ENCODE measurements at regions not wholly inside any gene's neighbourhood (a gene's known extent, or its start where the extent isn't known, plus 50 kb on each side); places are given as distances from the start of the nearest gene placed in this dataset.
"Not testable (repeated sequence)": the region's sequence is repeated elsewhere in the genome, so short reads cannot be mapped to it uniquely, and the experiment has no call there.

DNA sequence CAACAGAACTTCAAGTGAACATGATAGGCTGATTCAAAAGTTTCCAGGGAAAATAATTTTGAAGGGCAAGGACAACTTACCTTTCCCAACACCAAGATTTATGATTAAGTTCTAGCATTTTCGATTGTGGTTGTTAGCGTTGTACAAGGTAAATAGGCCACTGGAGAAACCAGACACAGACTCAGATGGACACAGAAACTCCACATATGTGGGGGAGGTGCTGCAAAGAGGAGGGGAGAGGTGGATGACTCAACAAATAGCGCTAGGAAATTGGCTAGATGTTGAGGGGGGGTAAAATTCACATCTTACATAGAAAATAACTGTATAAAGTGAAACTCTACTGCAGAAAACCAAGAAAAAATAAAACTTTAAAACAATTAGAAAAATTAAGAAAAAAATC, 564.4 kb downstream of the MATN1 start:
- no peak for DNase-seq (ENCODE audit: low read depth in 3 of 3)

DNA sequence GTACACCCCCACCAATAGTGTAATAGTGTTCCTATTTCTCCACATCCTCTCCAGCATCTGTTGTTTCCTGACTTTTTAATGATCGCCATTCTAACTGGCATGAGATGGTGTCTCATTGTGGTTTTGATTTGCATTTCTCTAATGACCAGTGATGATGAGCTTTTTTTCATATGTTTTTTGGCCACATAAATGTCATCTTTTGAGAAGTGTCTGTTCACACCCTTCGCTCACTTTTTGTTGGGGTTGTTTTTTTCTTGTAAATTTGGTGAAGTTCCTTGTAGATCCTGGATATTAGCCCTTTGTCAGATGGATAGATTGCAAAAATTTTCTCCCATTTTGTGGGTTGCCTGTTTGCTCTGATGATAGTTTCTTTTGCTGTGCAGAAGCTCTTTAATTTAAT, 567.7 kb downstream of the MATN1 start:
- DNase-seq (ENCODE audit: low read depth in 3 of 3): not testable (repeated sequence)

DNA sequence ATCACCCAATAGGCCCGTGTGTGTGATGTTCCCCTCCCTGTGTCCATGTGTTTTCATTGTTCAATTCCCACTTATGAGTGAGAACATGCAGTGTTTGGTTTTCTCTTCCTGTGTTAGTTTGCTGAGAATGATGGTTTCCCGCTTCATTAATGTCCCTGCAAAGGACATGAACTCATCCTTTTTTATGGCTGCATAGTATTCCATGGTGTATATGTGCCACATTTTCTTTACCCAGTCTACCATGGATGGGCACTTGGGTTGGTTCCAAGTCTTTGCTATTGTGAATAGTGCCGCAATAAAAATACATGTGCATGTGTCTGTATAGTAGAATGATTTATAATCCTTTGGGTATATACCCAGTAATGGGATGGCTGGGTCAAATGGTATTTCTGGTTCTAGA, 568.1 kb downstream of the MATN1 start:
- not testable (repeated sequence) for DNase-seq (ENCODE audit: low read depth in 3 of 3)

DNA sequence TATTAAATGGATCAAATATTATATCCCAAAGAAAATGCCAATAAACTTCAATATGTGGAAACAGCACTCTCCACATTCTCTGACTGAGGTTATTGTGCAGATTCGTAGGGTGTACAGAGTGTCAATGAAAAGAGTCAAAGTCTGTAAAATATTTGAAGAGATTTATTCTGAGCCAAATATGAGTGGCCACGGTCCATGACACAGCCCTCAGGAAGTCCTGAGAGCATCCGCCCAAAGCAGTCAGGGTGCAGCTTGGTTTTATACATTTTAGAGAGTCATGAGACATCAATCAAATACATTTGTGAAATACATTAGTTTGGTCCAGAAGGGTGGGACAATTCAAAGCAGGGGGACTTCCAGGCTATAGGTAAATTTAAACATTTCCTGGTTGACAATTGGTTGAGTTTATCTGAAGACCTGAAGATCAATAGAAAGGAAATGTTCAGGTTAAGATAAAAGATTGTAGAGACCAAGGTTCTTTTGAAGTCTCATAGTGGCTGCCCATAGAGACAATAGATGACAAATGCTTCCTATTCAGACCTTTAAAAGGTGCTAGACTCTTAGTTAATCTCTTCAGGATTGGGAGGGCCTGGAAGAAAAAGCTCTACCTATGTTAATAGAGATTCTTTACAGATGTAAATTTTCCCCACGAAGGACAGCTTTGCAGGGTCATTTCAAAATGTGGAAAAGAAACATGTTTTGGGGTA, 569.5 kb downstream of the MATN1 start:
- DNase-seq (ENCODE audit: low read depth in 3 of 3): no peak

DNA sequence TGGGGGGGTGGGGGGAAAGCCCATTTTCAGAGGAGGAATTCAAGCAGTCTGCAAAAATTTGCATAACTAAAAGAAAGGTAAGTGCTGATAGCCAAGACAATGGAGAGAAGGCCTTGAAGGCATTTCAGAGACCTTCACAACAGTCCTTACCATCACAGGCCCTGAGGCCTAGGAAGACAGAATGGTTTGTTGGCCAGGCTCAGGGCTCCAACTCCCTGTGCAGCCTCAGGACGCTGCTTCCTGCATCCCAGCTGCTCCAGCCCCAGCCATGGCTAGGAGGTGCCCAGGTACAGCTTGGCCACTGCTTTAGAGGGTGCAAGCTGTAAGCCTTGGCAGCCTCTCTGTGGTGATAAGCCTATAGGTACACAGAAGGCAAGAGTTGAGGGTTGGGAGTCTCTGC, 571.6 kb downstream of the MATN1 start:
- no peak for DNase-seq (ENCODE audit: low read depth in 3 of 3)

DNA sequence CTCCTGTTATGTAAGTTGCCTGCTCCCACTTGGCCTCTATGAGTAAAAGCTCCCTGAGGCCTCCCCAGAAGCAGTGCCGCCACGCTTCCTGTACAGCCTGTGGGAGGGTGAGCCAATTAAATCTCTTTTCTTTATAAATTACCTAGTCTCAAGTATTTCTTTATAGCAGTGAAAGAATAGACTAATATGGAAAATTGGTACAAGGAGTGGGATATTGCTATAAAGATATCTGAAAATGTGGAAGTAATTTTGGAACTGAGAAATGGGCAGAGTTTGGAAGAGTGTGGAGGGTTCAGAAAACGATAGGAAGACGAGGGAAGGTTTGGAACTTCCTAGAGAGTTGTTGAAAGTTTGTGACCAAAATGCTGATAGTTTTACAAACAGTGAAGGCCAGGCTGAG, 572.3 kb downstream of the MATN1 start:
- no peak for DNase-seq (ENCODE audit: low read depth in 3 of 3)

DNA sequence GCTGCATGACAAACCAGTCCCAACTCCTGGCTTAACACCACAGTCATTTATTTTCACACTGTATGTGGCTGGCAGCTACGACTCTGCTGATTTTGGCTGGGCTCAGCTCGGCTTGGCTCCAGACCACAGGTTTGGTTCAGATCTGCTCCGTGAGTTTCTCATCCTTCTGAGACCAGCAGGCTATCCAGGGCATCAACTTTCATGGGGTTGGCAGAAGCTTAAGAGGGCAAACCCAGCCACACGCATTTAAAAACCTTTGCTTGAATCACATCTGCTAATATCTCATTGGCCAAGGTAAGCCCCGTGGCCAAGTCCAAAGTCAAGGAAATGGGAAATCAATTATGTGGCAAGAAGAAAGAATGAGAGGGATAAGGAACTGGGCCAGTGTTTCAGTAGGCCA, 574.2 kb downstream of the MATN1 start:
- no peak for DNase-seq (ENCODE audit: low read depth in 3 of 3)

DNA sequence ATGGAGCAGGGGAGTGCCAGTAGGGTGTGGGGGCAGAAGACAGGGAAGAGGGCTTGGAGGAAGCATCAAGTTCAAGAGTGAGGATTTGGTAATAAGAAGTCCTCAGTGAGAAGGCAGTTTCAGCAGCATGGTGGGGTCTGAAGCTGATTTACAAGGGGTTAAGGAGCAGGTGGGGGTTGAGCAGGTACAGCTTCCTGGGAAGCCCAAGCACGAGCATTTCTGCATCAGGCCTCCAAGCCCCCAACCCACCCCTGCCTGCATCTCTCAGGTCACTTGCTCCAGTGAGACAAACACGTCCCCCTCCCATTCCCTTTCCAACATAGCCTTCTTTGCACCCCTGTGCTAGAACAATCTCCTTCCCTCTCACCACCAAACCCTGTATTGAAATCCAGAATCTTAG, 574.7 kb downstream of the MATN1 start:
- DNase-seq (ENCODE audit: low read depth in 3 of 3): no peak

DNA sequence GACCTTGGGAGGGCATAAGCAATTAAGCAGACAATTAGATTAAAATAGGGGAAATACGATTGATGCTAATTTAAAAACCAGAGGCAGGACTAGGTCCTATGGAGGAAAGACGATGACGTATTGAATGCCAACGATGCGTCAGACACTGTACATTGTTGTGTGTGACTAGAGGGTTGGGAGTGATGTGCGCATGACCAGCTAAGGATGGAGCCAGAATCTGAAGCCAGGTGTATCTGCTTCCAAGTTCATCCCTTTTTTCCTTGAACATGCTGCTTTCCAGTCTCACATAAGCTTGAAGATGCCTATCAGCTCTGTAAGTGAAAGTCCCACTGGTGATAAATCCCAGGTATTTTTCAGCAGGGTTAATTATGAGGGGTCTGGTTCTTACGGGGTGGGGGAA, 576.2 kb downstream of the MATN1 start:
- no peak for DNase-seq (ENCODE audit: low read depth in 3 of 3)

DNA sequence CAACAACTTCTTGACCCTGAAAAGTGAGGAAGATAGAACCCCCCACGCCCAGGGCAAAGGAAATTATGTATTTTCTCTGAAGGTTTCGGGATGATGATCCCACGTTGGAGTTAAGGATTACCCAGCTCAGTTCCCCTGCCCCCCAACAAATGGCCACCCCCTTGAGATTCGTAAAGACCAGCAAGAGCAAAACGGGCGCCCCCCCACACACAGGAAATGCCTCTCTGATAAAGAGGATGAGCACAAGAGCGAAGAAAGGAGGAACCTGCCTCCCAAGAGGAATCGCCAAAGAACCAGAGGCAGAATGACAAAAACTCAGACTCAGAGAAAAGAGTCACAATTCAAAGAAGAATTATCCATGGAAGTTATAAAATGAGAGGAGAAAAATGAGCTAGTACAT, 576.9 kb downstream of the MATN1 start:
- DNase-seq (ENCODE audit: low read depth in 3 of 3): no peak

DNA sequence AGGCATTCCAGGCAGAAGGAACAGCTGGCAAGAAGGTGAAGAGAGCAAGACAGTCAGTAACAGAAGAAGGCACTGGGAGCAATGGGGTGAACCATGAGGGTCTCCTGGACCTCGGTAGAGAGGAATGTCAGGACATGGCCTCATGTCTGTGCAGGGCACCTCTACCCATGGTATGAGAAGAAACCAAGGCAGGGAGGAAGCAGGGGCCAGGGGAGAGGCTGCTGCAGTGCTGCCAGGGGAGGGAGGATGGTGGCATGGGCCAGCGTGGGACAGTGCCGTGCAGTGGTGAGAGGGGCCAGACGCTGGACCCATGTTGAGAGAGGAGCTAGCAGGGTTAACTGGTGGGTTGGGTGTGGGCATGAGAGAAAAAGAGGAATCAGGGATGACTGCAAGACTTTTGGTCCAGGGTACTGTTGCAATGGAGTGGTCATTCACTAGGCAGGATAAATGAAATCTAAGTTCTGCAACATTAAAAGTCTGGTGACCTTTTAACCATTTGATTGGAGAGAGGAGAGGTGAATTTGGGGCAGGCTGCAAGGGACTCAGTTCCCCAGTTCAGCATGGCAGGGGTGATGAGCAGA, 577.6 kb downstream of the MATN1 start:
- DNase-seq (ENCODE audit: low read depth in 3 of 3): no peak

DNA sequence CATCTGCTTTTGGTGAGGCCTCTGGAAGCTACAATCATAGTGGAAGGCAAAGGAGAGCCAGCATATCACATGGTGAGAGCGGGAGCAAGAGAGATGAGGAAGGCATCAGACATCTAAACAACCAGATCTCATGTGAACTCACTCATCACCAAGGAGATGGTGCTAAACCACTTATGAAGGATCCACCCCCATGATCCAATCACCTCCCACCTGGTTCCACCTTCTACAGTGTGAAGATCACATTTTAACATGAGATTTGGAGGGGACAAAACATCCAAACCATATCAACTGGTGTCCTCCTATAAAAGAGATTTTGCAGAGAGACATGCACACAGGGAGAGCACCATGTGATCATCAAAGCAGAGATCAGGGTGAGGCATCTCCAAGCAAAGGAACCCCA, 578.6 kb downstream of the MATN1 start:
- DNase-seq (ENCODE audit: low read depth in 3 of 3): no peak

DNA sequence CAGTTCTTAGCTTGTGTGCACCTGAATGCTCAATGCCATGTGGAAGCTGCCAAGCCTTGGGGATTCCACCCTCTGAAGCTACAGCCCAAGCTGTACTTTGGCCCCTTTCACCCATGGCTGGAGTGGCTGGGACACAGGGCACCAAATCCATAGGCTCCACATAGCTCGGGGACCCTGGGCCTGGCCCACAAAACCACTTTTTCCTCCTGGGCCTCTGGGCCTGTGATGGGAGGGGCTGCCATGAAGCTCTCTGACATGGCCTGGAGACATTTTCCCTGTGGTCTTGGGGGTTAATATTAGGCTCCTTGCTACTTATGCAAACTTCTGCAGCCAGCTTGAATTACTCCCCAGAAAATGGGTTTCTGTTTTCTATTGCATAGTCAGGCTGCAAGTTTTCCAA, 579.9 kb downstream of the MATN1 start:
- DNase-seq (ENCODE audit: low read depth in 3 of 3): no peak

DNA sequence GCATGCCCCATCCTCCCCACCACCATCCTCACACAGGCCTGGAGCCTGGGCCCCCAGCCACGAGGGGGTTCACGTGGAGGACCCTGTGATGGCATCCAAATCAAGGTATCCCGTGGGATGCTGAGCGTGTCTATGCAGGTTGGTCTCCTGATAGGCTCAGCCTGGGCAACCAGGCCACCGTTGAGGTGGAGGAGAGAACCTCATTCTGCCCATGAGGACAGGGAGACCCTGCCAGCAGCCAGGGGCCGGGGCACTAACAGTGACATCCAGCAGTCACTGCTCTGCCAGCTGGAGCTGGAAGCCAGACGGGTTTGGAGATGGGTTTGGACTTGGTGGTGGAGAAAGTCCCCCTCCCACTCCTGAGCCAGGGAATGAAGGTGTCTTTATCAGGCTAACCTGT, 582.8 kb downstream of the MATN1 start:
- DNase-seq (ENCODE audit: low read depth in 3 of 3): no peak

DNA sequence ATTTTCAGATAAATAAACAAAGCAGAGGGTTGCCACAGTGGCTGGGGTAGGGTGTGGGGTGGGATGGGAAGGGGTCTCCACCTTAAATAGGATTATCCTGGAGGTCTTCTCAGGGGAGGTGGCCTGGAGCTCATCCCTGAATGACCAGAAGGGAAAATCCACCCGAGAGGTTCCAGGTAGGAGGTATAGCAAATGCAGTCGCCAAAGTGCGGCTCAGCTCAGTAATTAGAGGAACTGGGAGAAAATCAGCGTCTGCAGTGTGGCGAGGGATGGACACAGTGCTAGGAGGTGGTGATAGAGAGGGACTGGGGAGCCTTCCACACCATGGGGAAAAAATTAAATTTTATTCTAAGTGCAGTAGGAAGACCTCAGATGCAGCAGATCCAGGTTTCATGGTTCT, 584.5 kb downstream of the MATN1 start:
- no peak for DNase-seq (ENCODE audit: low read depth in 3 of 3)

DNA sequence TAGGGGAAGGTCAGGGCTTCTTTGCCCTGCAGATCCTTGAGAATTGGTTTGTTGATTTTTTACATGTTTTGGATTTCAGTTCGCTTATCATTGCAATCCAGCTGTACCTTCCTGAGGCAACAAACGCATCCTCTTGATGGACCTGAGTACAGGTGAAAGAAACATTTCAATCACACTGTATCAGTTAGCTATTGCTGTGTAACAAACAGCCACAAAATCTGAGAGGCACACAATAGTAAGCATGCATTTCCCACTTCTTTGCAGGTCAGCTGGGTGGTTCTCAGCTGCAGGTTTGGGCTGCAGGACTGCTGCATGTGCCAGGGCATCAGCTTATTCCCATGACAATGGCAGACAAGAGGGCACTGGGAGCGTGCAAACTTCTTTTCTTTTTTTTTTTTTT, 586.4 kb downstream of the MATN1 start:
- DNase-seq (ENCODE audit: low read depth in 3 of 3): no peak

DNA sequence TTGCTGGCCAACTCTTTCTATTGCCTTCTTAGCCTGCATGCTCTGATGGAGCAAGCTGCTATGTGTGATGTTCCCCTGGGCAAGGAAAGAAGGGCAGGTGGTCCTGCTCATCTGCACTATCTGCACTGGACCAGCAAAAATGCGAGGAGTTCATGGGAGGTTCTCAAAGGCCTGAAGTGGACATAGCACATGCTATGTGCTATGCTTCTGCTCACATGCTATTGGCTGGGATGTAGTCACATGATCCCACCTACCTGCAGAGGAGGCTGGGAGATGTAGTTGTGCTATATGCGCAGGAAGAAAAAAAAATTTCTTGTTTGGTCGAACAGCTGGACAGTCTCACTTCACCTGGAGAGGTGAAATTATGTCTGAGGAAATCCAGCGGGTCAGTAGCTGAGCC, 587.7 kb downstream of the MATN1 start:
- no peak for DNase-seq (ENCODE audit: low read depth in 3 of 3)

DNA sequence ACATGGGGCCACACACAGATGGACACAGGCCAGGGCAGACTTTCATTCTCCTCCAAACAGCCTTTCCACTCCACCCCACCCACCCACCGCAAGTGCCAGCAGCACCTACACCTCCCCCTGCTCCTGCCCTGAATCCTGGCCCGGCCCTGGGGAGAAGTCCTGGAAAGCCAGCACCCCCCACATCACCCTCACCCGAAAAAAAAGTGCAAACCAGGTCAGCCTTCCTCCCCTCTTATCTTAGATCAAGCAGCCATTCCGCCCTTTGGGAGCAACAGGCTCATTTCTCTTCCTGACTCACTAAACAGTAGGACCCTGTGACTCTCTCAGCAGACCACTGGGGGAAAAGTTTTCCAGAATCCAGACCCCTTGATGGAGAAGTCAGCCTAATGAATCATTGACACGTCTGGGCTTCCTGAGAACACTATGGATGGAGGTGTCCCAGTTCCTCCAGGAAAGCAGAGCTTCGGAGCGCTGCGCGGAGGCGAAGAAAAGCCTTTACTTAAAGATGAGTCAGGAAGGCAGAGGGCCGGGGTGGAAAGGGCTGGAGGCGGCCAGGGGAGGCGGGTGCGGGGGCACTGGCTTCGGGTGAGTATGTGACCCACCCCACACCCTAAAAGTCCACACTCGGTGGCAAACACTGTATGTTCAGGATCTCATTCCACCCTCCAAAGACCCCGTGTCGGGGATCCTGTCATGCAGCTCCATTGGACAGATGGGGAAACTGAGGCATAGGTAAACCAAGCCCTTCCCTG, 588.7 kb downstream of the MATN1 start:
- DNase-seq (ENCODE audit: low read depth in 3 of 3): no peak

DNA sequence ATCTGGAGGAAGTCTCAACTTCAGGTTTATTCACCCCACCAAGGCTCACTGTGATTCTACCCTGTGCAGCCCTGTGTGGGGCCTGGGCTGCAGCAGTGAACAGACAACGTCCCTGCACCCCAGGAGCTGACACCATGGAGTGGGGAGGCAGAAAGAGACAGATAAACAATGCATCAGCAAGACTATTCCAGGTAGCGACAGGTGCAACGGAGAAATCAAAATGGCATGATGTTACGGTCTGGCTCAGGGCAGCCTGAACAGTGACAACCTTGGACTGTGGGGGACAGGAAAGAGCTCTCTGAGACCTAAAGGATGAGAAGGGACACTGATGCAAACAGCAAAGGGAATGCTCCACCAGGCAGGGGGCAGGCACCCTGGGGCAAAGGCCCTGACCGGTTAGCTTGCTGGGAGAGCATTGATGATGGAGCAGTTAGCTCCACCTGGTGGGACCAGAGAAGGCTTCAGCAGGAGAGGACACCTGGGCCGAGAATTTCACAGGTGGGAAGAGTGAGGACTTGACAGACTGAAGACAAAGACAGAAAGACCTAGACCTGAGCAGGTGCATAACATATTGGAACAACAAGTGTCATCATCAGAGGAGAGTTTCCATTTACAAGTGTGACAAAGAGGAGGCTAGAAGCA, 589.9 kb downstream of the MATN1 start:
- no peak for DNase-seq (ENCODE audit: low read depth in 3 of 3)

DNA sequence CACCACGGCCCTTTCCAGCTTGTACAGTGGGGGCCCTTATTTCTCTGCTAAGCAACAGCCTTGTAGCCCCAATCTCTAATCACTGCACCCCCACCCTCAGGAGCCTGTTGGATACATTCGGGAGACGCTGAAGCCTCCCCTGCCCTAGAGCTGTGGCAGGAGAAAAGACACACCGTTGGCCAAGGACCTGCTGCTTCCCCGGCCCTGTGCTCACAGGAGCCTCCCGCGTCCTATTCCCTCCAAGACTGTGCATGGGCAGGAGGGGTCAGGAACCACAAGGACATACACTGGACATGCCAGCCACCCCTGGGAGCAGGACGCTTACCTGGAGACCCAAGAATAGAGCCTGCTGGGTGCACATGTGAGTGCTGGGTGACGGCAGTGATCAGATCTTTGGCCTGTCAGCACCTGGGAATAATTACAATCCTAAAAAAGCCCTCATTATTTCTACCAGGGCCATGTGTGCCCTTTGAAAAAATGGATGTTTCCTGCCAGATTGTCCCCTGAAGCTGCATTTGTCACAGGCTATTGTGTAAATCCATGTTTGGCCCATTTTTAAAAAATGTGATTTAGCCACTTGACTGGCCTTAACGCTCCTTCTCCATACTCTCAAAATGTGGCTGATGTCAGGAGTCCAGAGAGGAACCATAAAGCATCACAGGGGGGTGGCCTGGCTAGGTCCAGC, 590.6 kb downstream of the MATN1 start:
- DNase-seq (ENCODE audit: low read depth in 3 of 3): no peak

DNA sequence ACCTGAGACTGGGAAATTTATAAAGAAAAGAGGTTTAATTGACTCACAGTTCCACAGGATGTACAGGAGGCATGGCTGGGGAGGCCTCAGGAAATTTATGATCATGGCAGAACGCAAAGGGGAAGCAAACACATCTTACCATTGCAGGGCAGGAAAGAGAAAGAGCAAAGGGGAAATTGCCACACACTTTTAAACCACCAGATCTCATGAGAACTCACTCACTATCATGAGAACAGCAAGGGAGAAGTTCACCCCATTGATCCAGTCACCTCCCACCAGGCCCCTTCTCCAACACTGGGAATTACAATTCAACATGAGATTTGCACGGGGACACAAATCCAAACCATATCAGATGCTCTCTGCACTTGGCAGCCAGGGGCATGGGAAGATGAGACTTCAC, 592.8 kb downstream of the MATN1 start:
- not testable (repeated sequence) for DNase-seq (ENCODE audit: low read depth in 3 of 3)

DNA sequence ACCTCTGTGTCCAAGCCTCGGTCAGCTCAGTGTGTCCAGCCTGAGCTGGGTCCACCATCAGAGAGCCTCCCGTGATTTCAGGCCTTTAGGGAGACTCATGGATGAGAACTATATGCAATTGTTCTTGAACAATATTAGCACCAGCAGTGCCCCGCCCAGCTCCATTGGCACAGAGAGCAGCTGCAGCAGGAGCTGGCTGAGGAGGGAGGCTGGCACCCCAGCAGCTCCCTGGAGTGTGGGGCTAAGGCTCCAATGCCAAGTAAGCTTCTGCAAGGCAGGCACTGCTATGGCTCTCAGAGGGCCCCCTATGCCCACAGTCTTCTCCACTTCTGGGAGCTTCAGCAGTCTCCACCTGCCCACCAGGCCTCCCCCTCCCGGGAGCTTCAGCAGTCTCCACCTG, 593.3 kb downstream of the MATN1 start:
- no peak for DNase-seq (ENCODE audit: low read depth in 3 of 3)

Measured in stimulated activated CD4-positive, alpha-beta T cell treated with anti-CD3 and anti-CD28 coated beads, TNF-alpha, amount 100 ng/mL, for 48 hours (primary cell).